HG02610 (cell line): ENCODE measurements at regions not wholly inside any gene's neighbourhood (a gene's known extent, or its start where the extent isn't known, plus 50 kb on each side); places are given as distances from the start of the nearest gene placed in this dataset.
"Not testable (repeated sequence)": the region's sequence is repeated elsewhere in the genome, so short reads cannot be mapped to it uniquely, and the experiment has no call there.

ENCODE experiments used
- ATAC-seq: cut with Tn5 transposase; IDR thresholded peaks from one replicate; pipeline ENCODE4 v1.9.1; 2021; ENCODE audit warnings: mild to moderate bottlenecking, moderate library complexity; ENCODE audit not compliant: unreplicated experiment

DNA sequence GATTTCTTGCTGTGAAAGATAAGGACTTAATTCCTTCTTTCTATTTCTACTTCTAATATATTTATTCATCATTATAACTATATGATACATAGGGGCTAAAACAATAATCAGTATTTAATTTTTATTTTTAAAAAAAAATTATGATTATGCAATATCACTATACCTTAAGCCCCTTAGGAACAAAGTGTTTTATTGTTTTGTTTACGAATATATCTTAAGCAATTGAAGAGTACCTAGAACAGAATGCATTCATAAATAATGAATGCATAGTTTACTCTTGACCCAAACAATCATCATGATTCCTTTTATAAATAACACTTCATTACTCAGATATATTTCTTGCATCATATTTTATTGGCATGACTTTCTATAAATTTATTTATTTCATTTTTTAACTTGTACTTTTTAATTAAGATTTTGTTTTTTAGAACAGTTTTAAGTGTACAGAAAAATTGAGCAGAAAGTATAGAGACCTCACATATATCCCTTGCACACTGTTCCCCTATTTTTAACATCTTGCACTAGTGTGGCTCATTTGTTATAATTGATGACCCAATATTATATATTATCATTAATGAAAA is 339.9 kb upstream of the SPRY2 start:
- ATAC-seq = no peak

- ATAC-seq = no peak
These were observed 338.5 kb upstream of the SPRY2 start for GRCh38 chr13:80679423-80679822.

- no peak for ATAC-seq
These were observed 336.3 kb upstream of the SPRY2 start for GRCh38 chr13:80677227-80677626.

DNA sequence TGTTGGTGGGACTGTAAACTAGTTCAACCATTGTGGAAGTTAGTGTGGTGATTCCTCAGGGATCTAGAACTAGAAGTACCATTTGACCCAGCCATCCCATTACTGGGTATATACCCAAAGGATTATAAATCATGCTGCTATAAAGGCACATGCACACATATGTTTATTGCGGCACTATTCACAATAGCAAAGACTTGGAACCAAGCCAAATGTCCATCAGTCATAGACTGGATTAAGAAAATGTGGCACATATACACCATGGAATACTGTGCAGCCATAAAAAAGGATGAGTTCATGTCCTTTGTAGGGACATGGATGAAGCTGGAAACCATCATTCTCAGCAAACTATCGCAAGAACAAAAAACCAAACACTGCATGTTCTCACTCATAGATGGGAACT is 334.5 kb upstream of the SPRY2 start:
- not testable (repeated sequence) for ATAC-seq

DNA sequence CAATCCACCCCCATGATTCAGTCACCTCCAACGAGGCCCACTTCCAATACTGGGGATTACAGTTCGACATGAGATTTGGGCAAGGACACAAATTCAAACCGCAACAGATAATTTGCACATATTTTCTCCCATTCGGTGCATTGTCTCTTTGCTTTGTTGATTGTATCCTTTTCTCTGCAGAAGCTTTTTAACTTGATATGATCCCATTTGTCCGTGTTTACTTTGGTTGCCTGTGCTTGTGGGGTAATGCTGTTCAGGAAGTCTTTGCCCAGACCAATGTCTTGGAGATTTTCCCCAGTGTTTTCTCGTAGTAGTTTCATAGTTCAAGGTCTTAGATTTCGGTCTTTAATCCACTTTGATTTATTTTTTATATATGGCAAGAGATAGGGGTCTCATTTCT is 330.8 kb upstream of the SPRY2 start:
- no peak for ATAC-seq

- no peak for ATAC-seq
These were observed 328.2 kb upstream of the SPRY2 start for GRCh38 chr13:80669112-80669511.

GRCh38 chr13:80668452-80668851 is 327.5 kb upstream of the SPRY2 start:
- ATAC-seq = no peak

DNA sequence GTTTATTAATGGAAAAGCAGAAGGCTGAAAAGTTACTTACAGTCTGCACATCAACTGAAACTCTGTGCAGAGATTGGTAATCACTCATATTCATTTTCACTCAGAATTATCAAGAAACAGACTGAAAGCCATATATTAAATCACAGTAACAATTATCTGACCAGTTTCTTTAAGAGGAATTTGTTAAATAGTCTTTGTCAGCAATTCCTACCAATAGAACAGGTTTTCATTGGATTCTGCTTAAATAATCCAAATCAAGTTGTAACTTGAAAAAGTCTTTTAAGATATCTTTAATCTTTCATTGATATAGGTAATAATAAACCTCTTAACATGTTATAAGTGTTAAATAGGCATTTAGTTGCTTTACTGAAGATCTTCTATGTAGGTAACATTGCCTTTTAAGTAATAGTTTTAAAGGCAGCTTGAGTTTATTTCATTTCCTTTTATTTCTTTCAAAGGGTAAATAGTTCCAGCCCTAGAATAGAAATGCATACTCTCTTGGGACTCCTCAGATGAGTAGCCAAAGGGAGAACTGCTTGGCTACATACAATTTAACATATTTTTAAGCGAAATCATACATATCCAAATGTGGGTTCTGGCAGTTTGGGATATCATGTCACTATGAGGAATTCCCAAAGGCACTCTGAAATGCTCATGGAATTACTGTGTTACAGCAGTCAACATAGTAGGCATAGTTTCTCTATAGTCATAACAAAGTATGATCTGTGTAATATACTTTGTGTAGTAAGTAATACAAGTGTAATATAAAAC is 326.0 kb upstream of the SPRY2 start:
- no peak for ATAC-seq

DNA sequence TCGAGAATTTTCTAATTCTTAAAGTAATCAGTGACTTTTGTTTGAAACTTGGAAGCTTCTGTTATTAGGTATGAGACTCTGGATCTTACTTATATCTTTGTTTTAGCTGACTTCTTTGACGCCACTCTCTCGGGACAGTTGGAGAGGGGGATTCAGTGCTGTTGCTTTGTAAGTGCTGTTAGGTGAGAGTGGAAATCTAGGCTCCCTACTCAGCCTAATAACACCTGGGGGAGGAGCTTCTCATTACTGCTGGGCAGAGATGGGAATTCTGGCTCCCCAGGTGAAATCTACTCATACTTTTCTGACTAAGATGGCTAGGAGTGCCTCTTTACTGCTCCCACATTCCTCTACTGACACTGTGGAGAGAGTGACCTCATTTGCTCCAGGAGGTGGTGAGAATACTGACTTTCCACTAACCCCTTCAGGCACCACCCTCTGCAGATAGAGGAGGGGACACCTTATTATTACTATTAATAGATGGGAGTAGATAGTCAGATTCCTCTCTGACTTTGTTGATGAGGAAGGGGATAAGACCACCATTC is 324.9 kb upstream of the SPRY2 start:
- no peak for ATAC-seq

DNA sequence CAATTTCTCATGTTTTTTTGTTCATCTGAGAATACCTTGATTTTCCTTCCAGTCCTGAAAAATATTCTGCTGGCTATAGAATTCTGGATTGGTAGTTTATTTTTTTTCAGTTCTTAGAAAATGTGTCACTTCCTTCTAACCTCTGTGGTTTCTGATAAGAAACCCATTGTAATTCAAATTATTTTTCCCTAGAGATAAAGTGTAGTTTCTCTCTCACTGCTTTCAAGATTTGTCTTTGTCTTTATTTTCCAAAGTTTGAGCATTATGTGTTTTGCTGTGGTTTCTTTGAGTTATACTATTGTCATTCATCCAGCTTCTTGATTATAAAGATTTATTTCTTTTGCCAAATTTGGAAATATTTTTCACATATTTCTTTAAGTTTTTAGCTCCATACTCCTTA is 324.0 kb upstream of the SPRY2 start:
- no peak for ATAC-seq

- no peak for ATAC-seq
These were observed 322.9 kb upstream of the SPRY2 start for GRCh38 chr13:80663788-80664187.

DNA sequence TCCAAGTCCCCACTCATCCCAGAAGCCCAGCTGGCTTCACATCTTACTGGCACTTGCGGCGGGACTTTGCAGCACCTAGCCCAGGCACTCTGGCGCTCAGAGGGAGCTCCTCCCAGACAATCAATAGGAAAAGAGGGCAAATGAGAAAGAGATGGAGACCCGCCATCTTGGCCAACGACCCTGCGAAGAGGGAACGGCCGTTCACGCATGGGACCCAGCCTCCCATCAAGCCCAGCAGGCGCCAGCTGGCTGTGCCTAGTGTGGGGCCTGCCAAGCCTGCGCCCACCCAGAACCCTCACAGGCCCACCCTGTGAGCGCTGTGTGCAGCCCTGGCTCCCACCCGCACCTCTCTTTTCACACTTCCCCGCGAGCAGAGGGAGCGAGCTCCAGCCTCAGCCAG is 317.8 kb upstream of the SPRY2 start:
- no peak for ATAC-seq

DNA sequence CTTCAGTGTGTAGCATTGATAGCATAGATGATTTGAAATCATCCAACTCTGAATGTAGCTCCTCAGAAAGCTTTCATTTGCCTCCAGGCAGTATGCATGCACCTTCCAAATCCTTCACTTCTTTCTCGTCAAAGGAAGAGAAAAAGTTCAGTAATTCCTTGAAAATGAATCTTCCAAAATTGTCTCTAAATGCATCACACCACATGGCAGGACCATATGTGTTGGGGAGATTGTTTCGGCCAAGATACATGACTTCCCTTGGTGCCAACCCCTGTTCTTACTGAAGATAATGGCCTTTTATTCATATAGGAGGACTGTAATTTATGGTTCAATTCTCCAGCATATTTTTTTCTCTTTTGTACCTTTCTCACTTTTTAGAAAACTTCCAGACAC is 315.6 kb upstream of the SPRY2 start:
- no peak for ATAC-seq

DNA sequence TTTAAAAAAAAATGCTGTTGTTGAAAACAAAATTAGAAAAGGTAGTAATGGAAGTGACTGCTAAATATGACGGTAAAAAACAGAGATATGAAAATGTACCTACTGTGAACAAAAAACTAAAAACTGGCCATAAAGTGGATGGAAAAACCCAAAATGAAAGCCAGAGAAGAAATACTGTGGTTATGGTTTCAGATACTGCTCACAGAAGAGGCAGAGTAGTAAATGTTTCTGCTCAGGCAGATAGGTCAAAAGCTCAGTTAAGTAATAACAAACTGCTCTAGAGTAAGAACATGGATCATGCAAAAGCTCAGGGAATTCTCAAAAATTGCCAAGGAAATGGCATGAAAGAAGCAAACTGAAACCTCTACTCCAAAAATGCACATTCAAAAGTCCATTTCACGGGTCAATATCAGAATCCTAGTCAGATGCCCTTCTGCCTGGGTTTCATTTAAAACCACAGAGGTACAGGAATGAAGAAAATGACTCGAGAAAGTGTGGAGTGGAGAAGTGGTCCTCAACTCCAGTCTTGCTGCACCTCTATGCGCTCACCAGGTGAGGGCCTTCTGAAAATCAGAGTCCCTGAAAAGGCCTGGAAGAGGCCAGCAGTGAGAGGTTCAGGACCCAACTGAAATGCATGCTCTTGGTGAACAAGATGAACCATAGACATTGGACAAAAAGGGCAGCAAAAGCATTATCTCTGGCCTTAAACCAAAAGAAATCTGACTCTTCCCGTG is 315.0 kb upstream of the SPRY2 start:
- no peak for ATAC-seq

DNA sequence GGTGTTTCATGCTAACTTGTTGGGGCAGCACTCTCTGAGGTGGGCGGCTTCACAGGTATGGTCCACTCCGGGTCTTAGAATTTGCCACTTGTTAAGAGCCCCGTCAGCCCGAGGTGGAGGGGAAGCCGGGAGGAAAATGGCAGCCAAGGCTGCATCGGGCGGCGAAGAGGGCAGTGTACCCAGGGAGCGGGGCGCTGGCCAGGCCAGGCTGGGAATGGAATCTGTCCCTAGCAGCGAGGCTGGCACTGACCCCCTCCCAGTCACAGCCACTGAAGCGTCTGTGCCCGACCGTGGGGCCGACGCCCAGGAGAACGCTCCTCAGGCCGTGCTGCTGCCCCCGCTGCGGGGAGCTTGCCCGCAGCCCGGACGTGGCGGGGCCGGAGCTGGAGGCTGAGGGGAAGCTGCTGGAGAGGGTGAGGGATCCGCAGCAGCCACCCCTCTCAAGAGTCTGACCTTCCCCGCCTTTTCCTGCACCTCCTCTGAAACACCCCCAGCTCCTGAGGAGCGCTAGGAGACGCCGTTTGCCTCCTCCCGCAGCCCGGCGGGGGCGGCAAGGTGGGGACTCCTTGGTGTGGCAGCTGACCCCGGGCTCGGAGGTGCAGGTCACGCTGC is 313.8 kb upstream of the SPRY2 start:
- no peak for ATAC-seq

GRCh38 chr13:80649274-80649673 is 308.3 kb upstream of the SPRY2 start:
- ATAC-seq = no peak

- no peak for ATAC-seq
These were observed 301.7 kb upstream of the SPRY2 start for GRCh38 chr13:80642641-80643040.

GRCh38 chr13:80633251-80633650 is 292.3 kb upstream of the SPRY2 start:
- ATAC-seq = no peak

DNA sequence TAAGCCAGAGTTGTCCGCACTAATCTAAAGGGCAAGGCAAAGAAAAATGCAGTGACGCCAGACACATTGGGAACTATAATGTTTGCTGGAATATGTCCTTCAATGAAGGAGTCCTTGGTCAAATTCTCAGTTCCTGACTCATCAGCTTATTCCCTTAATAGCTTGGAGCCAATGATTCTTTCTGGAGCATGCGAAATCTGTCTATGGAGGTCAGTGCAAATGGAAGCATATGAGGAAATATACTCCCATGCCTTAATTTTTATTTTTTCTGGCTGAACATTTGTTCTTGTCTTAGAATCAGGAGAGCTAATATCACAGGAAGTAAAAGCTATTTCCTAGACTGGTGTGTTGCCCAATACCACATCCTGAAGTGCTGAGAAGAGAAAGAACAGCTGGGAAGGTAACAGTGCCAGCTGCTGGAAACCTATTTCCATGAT is 289.8 kb upstream of the SPRY2 start:
- ATAC-seq = no peak

- no peak for ATAC-seq
These were observed 277.9 kb upstream of the SPRY2 start for GRCh38 chr13:80618781-80619180.

- no peak for ATAC-seq
These were observed 271.9 kb upstream of the SPRY2 start for GRCh38 chr13:80612804-80613203.
